ENCODE measurements at regions not wholly inside any gene's neighbourhood (a gene's known extent, or its start where the extent isn't known, plus 50 kb on each side); places are given as distances from the start of the nearest gene placed in this dataset.

DNA sequence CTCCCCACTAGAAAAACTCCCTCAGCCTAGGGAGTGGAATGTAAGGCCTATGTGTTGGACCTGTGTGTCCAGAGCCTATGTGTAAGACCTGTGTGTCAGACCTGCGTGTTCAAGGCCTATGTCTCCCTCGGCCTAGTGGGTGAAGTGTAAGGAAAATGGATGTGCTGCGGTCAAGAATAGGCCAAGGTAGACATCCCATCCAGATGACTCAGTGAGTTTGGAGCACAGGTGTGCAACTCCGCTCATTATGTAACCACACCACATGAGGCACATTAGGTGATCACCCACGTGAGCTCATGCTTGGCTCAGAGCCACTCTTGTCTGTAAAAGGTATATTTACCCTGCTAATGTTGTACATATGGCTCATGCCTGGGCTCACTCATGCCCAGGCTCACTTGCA lies 565.3 kb upstream of the CRIM1 start:
- peaks cover 0 to 1% (median 0%) of the 10 kb centered on the region in 3 donors for H3K27me3 Mint-ChIP-seq (ENCODE audit: low read depth in 3 of 3)
- no peaks in the 10 kb centered on the region for H3K4me1 ChIP-seq (ENCODE audit: control insufficient read depth in 1 of 2, insufficient read depth in 2 of 2, low read length in 2 of 2)
- TF ChIP-seq, protein P1, sequence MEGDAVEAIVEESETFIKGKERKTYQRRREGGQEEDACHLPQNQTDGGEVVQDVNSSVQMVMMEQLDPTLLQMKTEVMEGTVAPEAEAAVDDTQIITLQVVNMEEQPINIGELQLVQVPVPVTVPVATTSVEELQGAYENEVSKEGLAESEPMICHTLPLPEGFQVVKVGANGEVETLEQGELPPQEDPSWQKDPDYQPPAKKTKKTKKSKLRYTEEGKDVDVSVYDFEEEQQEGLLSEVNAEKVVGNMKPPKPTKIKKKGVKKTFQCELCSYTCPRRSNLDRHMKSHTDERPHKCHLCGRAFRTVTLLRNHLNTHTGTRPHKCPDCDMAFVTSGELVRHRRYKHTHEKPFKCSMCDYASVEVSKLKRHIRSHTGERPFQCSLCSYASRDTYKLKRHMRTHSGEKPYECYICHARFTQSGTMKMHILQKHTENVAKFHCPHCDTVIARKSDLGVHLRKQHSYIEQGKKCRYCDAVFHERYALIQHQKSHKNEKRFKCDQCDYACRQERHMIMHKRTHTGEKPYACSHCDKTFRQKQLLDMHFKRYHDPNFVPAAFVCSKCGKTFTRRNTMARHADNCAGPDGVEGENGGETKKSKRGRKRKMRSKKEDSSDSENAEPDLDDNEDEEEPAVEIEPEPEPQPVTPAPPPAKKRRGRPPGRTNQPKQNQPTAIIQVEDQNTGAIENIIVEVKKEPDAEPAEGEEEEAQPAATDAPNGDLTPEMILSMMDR (IDR thresholded peaks at IDR 0.05): no peak
- H3K36me3 ChIP-seq (replicated peaks in 1 of 2; ENCODE audit: control insufficient read depth in 1 of 2, insufficient read depth in 2 of 2, low read length in 2 of 2): no peaks in the 10 kb centered on the region
- H3K36me3 Mint-ChIP-seq: no peaks in the 10 kb centered on the region
- intact Hi-C loops (cut with micrococcal nuclease): no loop called here
- no peak overlapping the region for H3K9ac ChIP-seq (ENCODE audit: insufficient read depth, low read length, poor library complexity, severe bottlenecking)
- no peak overlapping the region for H2AFZ ChIP-seq (ENCODE audit: insufficient read depth, low read depth, low read length, poor library complexity, severe bottlenecking)
- no peaks in the 10 kb centered on the region for H3K27me3 ChIP-seq (ENCODE audit: control insufficient read depth in 2 of 2, insufficient read depth in 2 of 2, low read length in 2 of 2)
- WGBS (ENCODE audit: insufficient coverage): 100% methylated on average over 3 of the region's 5 CpGs
- H3K79me2 ChIP-seq (ENCODE audit: insufficient read depth, low read length): no peaks in the 10 kb centered on the region
- H3K27ac Mint-ChIP-seq: no peak overlapping the region
- no peak overlapping the region for H3K27ac ChIP-seq (ENCODE audit: low read depth in 1 of 2, low read length in 2 of 2)
- H3K4me1 Mint-ChIP-seq: no peaks in the 10 kb centered on the region
- H4K20me1 ChIP-seq (ENCODE audit: insufficient read depth, low read length): no peaks in the 10 kb centered on the region
- H3K4me3 Mint-ChIP-seq: no peak overlapping the region
- peaks cover 3 to 25% (median 15%) of the 10 kb centered on the region in 7 donors for H3K9me3 Mint-ChIP-seq
- no peak overlapping the region for H3K4me2 ChIP-seq (replicated peaks; ENCODE audit: extremely low read depth, low read length, poor library complexity, severe bottlenecking)
- H3K9me3 ChIP-seq (replicated peaks in 1 of 2; ENCODE audit: control insufficient read depth in 1 of 2, insufficient read depth in 1 of 2, low read length in 2 of 2): peaks cover 19 to 31% of the 10 kb centered on the region in 2 donors
- no peak overlapping the region for H3K4me3 ChIP-seq (replicated peaks in 1 of 3; ENCODE audit: low read depth in 2 of 3, low read length in 3 of 3)
- DNase-seq: no peak

DNA sequence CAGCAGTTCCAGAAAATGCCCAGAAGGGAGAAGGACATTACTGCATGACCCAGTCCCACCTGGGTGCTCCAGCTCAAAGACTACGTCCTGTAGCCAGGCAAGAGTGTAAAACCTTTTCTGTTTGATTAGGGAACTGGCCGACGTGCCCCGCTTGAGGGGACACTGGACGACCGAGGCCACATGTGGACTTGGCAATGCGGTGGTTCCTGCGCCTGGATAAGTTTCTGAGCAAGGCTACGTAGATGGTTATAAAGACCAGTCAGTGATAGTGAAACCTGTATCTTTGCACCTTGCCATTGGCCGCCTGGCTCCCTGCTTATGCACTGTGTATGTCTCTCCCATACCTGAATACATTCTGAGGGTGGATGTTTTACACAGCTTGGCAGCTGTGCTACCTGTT lies 567.0 kb upstream of the CRIM1 start:
- Mint-ChIP-seq H3K27me3 (ENCODE audit: low read depth in 3 of 3) (peaks cover 0 to 1% (median 0%) of the 10 kb centered on the region in 3 donors), H3K9me3 (peaks cover 3 to 25% (median 17%) of the 10 kb centered on the region in 7 donors), H3K4me1 (no peaks in the 10 kb centered on the region), H3K36me3 (no peaks in the 10 kb centered on the region), H3K4me3 (no peak overlapping the region), H3K27ac (no peak overlapping the region)
- no peak for DNase-seq
- Histone ChIP-seq H3K9ac (ENCODE audit: insufficient read depth, low read length, poor library complexity, severe bottlenecking) (no peak overlapping the region), H3K4me2 (replicated peaks; ENCODE audit: extremely low read depth, low read length, poor library complexity, severe bottlenecking) (no peak overlapping the region), H3K4me3 (replicated peaks in 1 of 3; ENCODE audit: low read depth in 2 of 3, low read length in 3 of 3) (no peak overlapping the region), H4K20me1 (ENCODE audit: insufficient read depth, low read length) (no peaks in the 10 kb centered on the region), H3K27ac (ENCODE audit: low read depth in 1 of 2, low read length in 2 of 2) (no peak overlapping the region), H2AFZ (ENCODE audit: insufficient read depth, low read depth, low read length, poor library complexity, severe bottlenecking) (no peak overlapping the region), H3K36me3 (replicated peaks in 1 of 2; ENCODE audit: control insufficient read depth in 1 of 2, insufficient read depth in 2 of 2, low read length in 2 of 2) (no peaks in the 10 kb centered on the region), H3K27me3 (ENCODE audit: control insufficient read depth in 2 of 2, insufficient read depth in 2 of 2, low read length in 2 of 2) (no peaks in the 10 kb centered on the region), H3K4me1 (ENCODE audit: control insufficient read depth in 1 of 2, insufficient read depth in 2 of 2, low read length in 2 of 2) (no peaks in the 10 kb centered on the region), H3K9me3 (replicated peaks in 1 of 2; ENCODE audit: control insufficient read depth in 1 of 2, insufficient read depth in 1 of 2, low read length in 2 of 2) (peaks cover 19 to 31% of the 10 kb centered on the region in 2 donors), H3K79me2 (ENCODE audit: insufficient read depth, low read length) (no peaks in the 10 kb centered on the region)
- intact Hi-C loops (cut with micrococcal nuclease): no loop called here
- TF ChIP-seq, protein P1 (IDR thresholded peaks at IDR 0.05): no peak
- 88% methylated on average over 9 of the region's 10 CpGs for WGBS (ENCODE audit: insufficient coverage)

Data from CD14-positive monocyte (primary cell).